MCF 10A (cell line): ENCODE measurements at regions not wholly inside any gene's neighbourhood (a gene's known extent, or its start where the extent isn't known, plus 50 kb on each side); places are given as distances from the start of the nearest gene placed in this dataset.

ENCODE experiments used
- BruUV-seq: library from RNA; stranded (reverse); fragments of 400-500 nt; replicated peaks from 2 replicates; lab custom pipeline; 2021; lab: Mats Ljungman, UMichigan
- CTCF ChIA-PET: fragments of 300-600 bp; sonication (Branson Sonifier 250); formaldehyde crosslinking; extraction: SDS; loops from one replicate; lab custom pipeline; 2021; ENCODE audit warnings: antibody characterized with exemption, inconsistent platforms; lab: Yijun Ruan, JAX
- POLR2A ChIA-PET: fragments of 300-600, 350-650 bp; sonication (Branson Sonifier 250); formaldehyde crosslinking; extraction: SDS; loops from one replicate; lab custom pipeline; 2020; ENCODE audit warnings: antibody characterized with exemption, inconsistent platforms; lab: Yijun Ruan, JAX
- DNase-seq: peaks from one replicate; pipeline ENCODE4 v3.0.0-alpha.2; 2018; ENCODE audit not compliant: unreplicated experiment
- H3K27ac Mint-ChIP-seq: one replicate; pipeline ENCODE4 v1.8.0; 2022; ENCODE audit warnings: mild to moderate bottlenecking, low read depth, mixed read lengths; ENCODE audit not compliant: unreplicated experiment
- H3K27me3 Mint-ChIP-seq: one replicate; pipeline ENCODE4 v1.8.0; 2022; ENCODE audit warnings: mixed read lengths; ENCODE audit not compliant: insufficient read depth, unreplicated experiment
- H3K36me3 Mint-ChIP-seq: one replicate; pipeline ENCODE4 v1.8.0; 2022; ENCODE audit warnings: mild to moderate bottlenecking, moderate library complexity, mixed read lengths; ENCODE audit not compliant: insufficient read depth, unreplicated experiment
- H3K4me1 Mint-ChIP-seq: one replicate; pipeline ENCODE4 v1.8.0; 2022; ENCODE audit warnings: mixed read lengths; ENCODE audit not compliant: insufficient read depth, unreplicated experiment
- H3K4me3 Mint-ChIP-seq: one replicate; pipeline ENCODE4 v1.8.0; 2022; ENCODE audit warnings: mild to moderate bottlenecking, moderate library complexity, mixed read lengths; ENCODE audit not compliant: unreplicated experiment
- H3K9me3 Mint-ChIP-seq: one replicate; pipeline ENCODE4 v1.8.0; 2022; ENCODE audit warnings: mixed read lengths; ENCODE audit not compliant: unreplicated experiment
- intact Hi-C: fragments of 100-400 bp; cut with micrococcal nuclease; formaldehyde crosslinking; loops from 2 replicates; pipeline ENCODE4 v1.14.1; 2022
- TF ChIP-seq, protein P1 (sequence below): fragments of 200-600 bp; IDR thresholded peaks from one replicate; pipeline ENCODE4 v1.8.0; 2022; ENCODE audit warnings: antibody characterized with exemption, mild to moderate bottlenecking; ENCODE audit not compliant: unreplicated experiment

DNA sequence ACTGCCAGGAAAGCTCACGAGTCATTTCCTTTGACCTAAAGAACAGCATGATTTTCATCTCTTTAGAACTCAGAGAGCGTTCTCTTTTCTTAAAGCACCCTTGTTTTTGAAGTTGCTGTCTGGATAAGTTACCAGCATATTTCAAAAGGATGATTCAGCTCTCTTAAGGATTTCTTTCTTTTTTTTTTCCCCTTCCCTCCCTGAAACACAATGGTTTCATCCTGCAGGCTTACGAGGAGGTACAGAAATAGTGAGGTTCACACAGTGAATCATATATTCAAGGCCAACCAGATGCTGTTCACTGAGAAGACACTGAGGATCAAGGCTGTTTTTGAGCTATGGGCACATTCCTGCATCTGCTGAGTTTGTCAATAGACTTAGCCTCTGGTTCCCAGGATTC, 257.2 kb downstream of the KIF4B start:
- no peak overlapping the region for H3K4me3 Mint-ChIP-seq
- no peak for DNase-seq
- no peaks in the 10 kb centered on the region for H3K27me3 Mint-ChIP-seq
- POLR2A ChIA-PET = interaction anchor here (0.7 to 1.0 kb wide), 2 partner anchors 9 to 73 kb away, joined by 3 read pairs; no protein-coding TSS in a partner anchor
- TF ChIP-seq, protein P1, sequence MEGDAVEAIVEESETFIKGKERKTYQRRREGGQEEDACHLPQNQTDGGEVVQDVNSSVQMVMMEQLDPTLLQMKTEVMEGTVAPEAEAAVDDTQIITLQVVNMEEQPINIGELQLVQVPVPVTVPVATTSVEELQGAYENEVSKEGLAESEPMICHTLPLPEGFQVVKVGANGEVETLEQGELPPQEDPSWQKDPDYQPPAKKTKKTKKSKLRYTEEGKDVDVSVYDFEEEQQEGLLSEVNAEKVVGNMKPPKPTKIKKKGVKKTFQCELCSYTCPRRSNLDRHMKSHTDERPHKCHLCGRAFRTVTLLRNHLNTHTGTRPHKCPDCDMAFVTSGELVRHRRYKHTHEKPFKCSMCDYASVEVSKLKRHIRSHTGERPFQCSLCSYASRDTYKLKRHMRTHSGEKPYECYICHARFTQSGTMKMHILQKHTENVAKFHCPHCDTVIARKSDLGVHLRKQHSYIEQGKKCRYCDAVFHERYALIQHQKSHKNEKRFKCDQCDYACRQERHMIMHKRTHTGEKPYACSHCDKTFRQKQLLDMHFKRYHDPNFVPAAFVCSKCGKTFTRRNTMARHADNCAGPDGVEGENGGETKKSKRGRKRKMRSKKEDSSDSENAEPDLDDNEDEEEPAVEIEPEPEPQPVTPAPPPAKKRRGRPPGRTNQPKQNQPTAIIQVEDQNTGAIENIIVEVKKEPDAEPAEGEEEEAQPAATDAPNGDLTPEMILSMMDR = no peak
- intact Hi-C loops = no loop called here
- H3K36me3 Mint-ChIP-seq = no peaks in the 10 kb centered on the region
- no peak overlapping the region for H3K27ac Mint-ChIP-seq
- no peaks in the 10 kb centered on the region for H3K9me3 Mint-ChIP-seq
- no TSS peak for BruUV-seq
- CTCF ChIA-PET = interaction anchor here (0.6 to 1.3 kb wide), 7 partner anchors 10 to 673 kb away, joined by 3 to 7 read pairs (median 3); no protein-coding TSS in a partner anchor
- H3K4me1 Mint-ChIP-seq = no peaks in the 10 kb centered on the region

DNA sequence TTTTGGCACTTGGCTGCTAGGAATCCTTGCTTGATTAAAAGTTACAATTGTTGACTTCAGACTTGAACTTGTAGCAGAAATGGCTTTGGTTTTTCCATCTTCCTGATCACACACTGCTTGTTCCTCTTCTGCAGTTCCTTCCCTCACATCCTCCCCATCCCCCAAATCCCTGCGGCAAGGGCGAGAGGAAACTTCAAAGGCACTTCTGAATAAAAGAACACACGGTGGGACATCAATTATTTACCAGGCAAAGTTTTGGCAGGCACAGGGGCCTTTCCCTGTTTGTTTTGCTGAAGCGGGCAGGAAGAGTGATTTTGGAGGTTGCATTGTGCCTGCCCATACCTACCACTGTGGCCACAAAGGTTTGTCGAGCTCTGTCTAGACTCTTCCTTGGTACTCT, 260.9 kb downstream of the KIF4B start:
- Mint-ChIP-seq H3K36me3 (no peaks in the 10 kb centered on the region), H3K27ac (no peak overlapping the region), H3K4me1 (no peaks in the 10 kb centered on the region), H3K4me3 (no peak overlapping the region), H3K9me3 (no peaks in the 10 kb centered on the region), H3K27me3 (no peaks in the 10 kb centered on the region)
- ChIA-PET POLR2A (no interaction called here), CTCF (interaction anchor here (0.5 to 2.3 kb wide), 3 partner anchors 13 to 242 kb away, joined by 3 to 11 read pairs (median 4); no protein-coding TSS in a partner anchor)
- intact Hi-C loops = no loop called here
- no peak for DNase-seq
- no TSS peak for BruUV-seq
- TF ChIP-seq, protein P1 = no peak

GRCh38 chr5:155275222-155275621, 261.7 kb downstream of the KIF4B start:
- ChIA-PET CTCF (interaction anchor here (0.6 to 2.3 kb wide), 5 partner anchors 14 to 128 kb away, joined by 3 to 11 read pairs (median 3); no protein-coding TSS in a partner anchor), POLR2A (no interaction called here)
- Mint-ChIP-seq H3K4me1 (no peaks in the 10 kb centered on the region), H3K27me3 (no peaks in the 10 kb centered on the region), H3K9me3 (no peaks in the 10 kb centered on the region), H3K27ac (no peak overlapping the region), H3K4me3 (no peak overlapping the region), H3K36me3 (no peaks in the 10 kb centered on the region)
- no TSS peak for BruUV-seq
- TF ChIP-seq, protein P1 = no peak
- intact Hi-C loops = no loop called here
- no peak for DNase-seq

GRCh38 chr5:155276231-155276630, 262.7 kb downstream of the KIF4B start:
- BruUV-seq = no TSS peak
- POLR2A ChIA-PET = no interaction called here
- no peaks in the 10 kb centered on the region for H3K36me3 Mint-ChIP-seq
- no peak overlapping the region for H3K27ac Mint-ChIP-seq
- TF ChIP-seq, protein P1 = no peak
- no peak for DNase-seq
- no peaks in the 10 kb centered on the region for H3K4me1 Mint-ChIP-seq
- no peaks in the 10 kb centered on the region for H3K27me3 Mint-ChIP-seq
- CTCF ChIA-PET = interaction anchor here (0.7 to 1.2 kb wide), 2 partner anchors 33 to 513 kb away, joined by 3 read pairs; no protein-coding TSS in a partner anchor
- no peaks in the 10 kb centered on the region for H3K9me3 Mint-ChIP-seq
- intact Hi-C loops = no loop called here
- no peak overlapping the region for H3K4me3 Mint-ChIP-seq
